Chondrocyte (in vitro differentiated cells): ENCODE measurements at regions not wholly inside any gene's neighbourhood (a gene's known extent, or its start where the extent isn't known, plus 50 kb on each side); places are given as distances from the start of the nearest gene placed in this dataset.

Experiments
- DNase-seq: peaks from one replicate; pipeline ENCODE4 v3.0.0; 2021; ENCODE audit warnings: mixed read lengths, low spot score
- H3K27ac Mint-ChIP-seq: one replicate; pipeline ENCODE4 v1.8.0; 2021; ENCODE audit warnings: mild to moderate bottlenecking, moderate library complexity, mixed read lengths; ENCODE audit not compliant: unreplicated experiment
- H3K27me3 Mint-ChIP-seq: 2 replicates; pipeline ENCODE4 v1.8.0; 2021; ENCODE audit warnings: low read depth, mixed read lengths
- H3K36me3 Mint-ChIP-seq: 2 replicates; pipeline ENCODE4 v1.8.0; 2021; ENCODE audit warnings: low read depth, mixed read lengths
- H3K4me1 Mint-ChIP-seq: 2 replicates; pipeline ENCODE4 v1.8.0; 2021; ENCODE audit warnings: low read depth, mild to moderate bottlenecking, mixed read lengths
- H3K4me3 Mint-ChIP-seq: one replicate; pipeline ENCODE4 v1.8.0; 2021; ENCODE audit warnings: mild to moderate bottlenecking, moderate library complexity, mixed read lengths; ENCODE audit not compliant: unreplicated experiment
- H3K9me3 Mint-ChIP-seq: 2 replicates; pipeline ENCODE4 v1.8.0; 2021; ENCODE audit warnings: low read depth, mixed read lengths
- TF ChIP-seq, protein P1 (sequence below): fragments of 200-600 bp; sonication (generic); IDR thresholded peaks from 2 replicates; pipeline ENCODE4 v1.5.0; 2021; ENCODE audit warnings: antibody characterized with exemption, mild to moderate bottlenecking, moderate library complexity

GRCh38 chr5:159758189-159758588 is 158.1 kb upstream of the ADRA1B start:
- TF ChIP-seq, protein P1, sequence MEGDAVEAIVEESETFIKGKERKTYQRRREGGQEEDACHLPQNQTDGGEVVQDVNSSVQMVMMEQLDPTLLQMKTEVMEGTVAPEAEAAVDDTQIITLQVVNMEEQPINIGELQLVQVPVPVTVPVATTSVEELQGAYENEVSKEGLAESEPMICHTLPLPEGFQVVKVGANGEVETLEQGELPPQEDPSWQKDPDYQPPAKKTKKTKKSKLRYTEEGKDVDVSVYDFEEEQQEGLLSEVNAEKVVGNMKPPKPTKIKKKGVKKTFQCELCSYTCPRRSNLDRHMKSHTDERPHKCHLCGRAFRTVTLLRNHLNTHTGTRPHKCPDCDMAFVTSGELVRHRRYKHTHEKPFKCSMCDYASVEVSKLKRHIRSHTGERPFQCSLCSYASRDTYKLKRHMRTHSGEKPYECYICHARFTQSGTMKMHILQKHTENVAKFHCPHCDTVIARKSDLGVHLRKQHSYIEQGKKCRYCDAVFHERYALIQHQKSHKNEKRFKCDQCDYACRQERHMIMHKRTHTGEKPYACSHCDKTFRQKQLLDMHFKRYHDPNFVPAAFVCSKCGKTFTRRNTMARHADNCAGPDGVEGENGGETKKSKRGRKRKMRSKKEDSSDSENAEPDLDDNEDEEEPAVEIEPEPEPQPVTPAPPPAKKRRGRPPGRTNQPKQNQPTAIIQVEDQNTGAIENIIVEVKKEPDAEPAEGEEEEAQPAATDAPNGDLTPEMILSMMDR, result no peak
- no peak for DNase-seq
- H3K36me3 Mint-ChIP-seq, result no peaks in the 10 kb centered on the region
- H3K4me1 Mint-ChIP-seq, result peaks cover 5% of the 10 kb centered on the region
- H3K9me3 Mint-ChIP-seq, result no peaks in the 10 kb centered on the region
- no peak overlapping the region for H3K4me3 Mint-ChIP-seq
- peaks cover 5% of the 10 kb centered on the region for H3K27me3 Mint-ChIP-seq
- no peak overlapping the region for H3K27ac Mint-ChIP-seq

DNA sequence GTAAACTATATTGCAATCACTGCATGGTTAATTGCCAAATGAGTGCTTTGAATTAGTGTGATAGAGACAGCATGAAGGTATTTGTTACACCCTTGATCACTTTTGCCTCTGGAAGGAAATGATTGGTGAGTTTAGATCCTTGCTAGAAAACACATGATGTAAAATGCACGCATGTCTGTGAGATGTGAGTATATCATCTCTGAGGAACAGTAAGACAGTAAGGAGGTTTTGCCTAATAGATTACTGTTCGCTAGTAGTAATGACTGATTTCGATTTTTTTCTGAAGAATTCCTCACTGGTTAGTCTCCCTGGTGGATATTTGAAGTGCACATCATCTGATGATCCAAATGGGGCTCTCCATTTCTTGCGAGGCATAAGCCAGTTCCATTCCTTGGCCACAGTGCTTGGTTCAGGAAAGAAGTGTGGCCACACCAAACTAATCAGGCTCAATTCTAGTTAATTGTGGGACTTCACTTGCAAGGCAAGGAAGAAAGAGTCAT is 156.4 kb upstream of the ADRA1B start:
- no peaks in the 10 kb centered on the region for H3K36me3 Mint-ChIP-seq
- no peak for DNase-seq
- TF ChIP-seq, protein P1, result no peak
- H3K4me1 Mint-ChIP-seq, result peaks cover 17% of the 10 kb centered on the region
- H3K4me3 Mint-ChIP-seq, result no peak overlapping the region
- H3K27ac Mint-ChIP-seq, result no peak overlapping the region
- H3K27me3 Mint-ChIP-seq, result peaks cover 5% of the 10 kb centered on the region
- no peaks in the 10 kb centered on the region for H3K9me3 Mint-ChIP-seq

DNA sequence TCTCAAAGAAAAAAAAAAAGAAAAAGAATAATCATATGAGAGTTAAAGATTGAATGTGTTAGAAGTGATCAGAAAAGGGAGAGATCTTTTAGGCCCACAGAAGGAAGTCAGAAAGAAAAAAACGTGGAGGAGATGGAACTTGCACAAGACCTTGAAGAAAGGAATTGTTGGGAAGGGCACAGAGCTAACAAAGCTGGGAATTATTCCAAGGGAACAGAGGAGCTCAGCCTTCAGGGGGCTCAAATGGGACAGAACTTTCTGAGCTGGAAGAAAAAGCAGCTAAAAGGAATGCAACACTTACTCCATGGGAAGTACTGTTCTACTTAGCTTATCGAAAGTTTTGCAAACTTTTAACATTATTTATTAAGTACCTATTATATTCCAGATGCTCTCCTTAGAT is 153.4 kb upstream of the ADRA1B start:
- peaks cover 23% of the 10 kb centered on the region for H3K4me1 Mint-ChIP-seq
- DNase-seq, result no peak
- H3K4me3 Mint-ChIP-seq, result no peak overlapping the region
- peak overlapping the region; percentile 13 for H3K27ac Mint-ChIP-seq
- no peaks in the 10 kb centered on the region for H3K9me3 Mint-ChIP-seq
- TF ChIP-seq, protein P1, result no peak
- H3K27me3 Mint-ChIP-seq, result peaks cover 5% of the 10 kb centered on the region
- no peaks in the 10 kb centered on the region for H3K36me3 Mint-ChIP-seq

DNA sequence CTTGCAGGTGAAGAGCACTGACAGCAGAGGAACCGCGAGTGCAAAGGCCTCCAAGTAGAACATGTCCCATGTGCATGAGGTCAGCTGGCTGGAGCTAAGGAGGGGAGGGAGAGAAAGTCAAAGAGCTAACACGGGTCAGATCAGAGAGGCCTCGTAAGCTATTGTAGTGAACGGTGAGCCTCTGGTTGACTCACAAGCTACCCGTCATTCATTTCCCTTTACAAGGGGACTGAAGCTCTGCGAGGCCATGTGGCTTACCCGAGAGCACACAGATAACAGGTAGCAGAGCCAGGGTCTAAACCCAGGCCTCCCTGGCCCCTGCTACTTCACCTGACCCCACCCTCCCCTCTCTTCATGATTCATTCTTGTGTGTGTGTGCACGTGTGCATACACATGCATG is 152.7 kb upstream of the ADRA1B start:
- TF ChIP-seq, protein P1, result no peak
- H3K4me3 Mint-ChIP-seq, result no peak overlapping the region
- no peak overlapping the region for H3K27ac Mint-ChIP-seq
- H3K4me1 Mint-ChIP-seq, result peaks cover 23% of the 10 kb centered on the region
- H3K36me3 Mint-ChIP-seq, result no peaks in the 10 kb centered on the region
- peaks cover 5% of the 10 kb centered on the region for H3K27me3 Mint-ChIP-seq
- no peak for DNase-seq
- no peaks in the 10 kb centered on the region for H3K9me3 Mint-ChIP-seq

GRCh38 chr5:159764283-159765134 is 151.8 kb upstream of the ADRA1B start:
- no peak for DNase-seq
- Mint-ChIP-seq H3K9me3 (no peaks in the 10 kb centered on the region), H3K36me3 (no peaks in the 10 kb centered on the region), H3K27ac (peak overlapping the region; percentile 9), H3K4me1 (peaks cover 23% of the 10 kb centered on the region), H3K27me3 (peaks cover 5% of the 10 kb centered on the region), H3K4me3 (no peak overlapping the region)
- TF ChIP-seq, protein P1, result no peak
